HCT116 (cell line): ENCODE measurements at regions not wholly inside any gene's neighbourhood (a gene's known extent, or its start where the extent isn't known, plus 50 kb on each side); places are given as distances from the start of the nearest gene placed in this dataset.

Source experiments
- ATAC-seq: fragments of 200-7000 bp; cut with Tn5 transposase; 2 replicates; pipeline ENCODE4 v1.9.1; 2020; ENCODE audit warnings: mild to moderate bottlenecking, moderate library complexity
- BruUV-seq: library from RNA; stranded (reverse); fragments of 400-500 nt; replicated peaks from 2 replicates; lab custom pipeline; 2021; lab: Mats Ljungman, UMichigan
- CTCF ChIA-PET: fragments of 300-600 bp; sonication (Branson Sonifier 250); formaldehyde crosslinking; loops from one replicate; lab custom pipeline; 2021; ENCODE audit warnings: antibody characterized with exemption; lab: Charles Lee
- POLR2A ChIA-PET: fragments of 300-600, 350-600 bp; sonication (Branson Sonifier 250); formaldehyde crosslinking; loops from one replicate; lab custom pipeline; 2021; ENCODE audit warnings: antibody characterized with exemption; lab: Charles Lee
- RAD21 ChIA-PET, 2 experiments: fragments of 300-600 bp; sonication (Branson Sonifier 250); formaldehyde crosslinking; loops; one replicate each; lab custom pipeline; 2023; ENCODE audit warnings: low total read pairs in 2 of 2; ENCODE audit not compliant: uncharacterized antibody in 2 of 2, unreplicated experiment in 2 of 2, low non-redundant PET in 1 of 2; lab: Charles Lee
- DNase-seq: peaks from one replicate; pipeline ENCODE4 v3.0.0-alpha.2; 2010; ENCODE audit warnings: low read depth, low spot score
- H2AFZ ChIP-seq: fragments of 200-600 bp; shearing (Covaris generic), sonication (generic); 2 replicates; pipeline ENCODE4 v1.6.1; 2017; ENCODE audit warnings: low read depth, mixed run types, mixed read lengths, antibody characterized with exemption, low read length; ENCODE audit not compliant: poor library complexity, severe bottlenecking
- H3K27ac ChIP-seq: 2 replicates; pipeline ENCODE4 v1.5.1; 2012; ENCODE audit warnings: low read depth, low read length
- H3K27me3 ChIP-seq: fragments of 200-600 bp; sonication (generic); 2 replicates; pipeline ENCODE4 v1.6.1; 2016; ENCODE audit warnings: mixed run types, low read length, mixed read lengths; ENCODE audit not compliant: insufficient read depth
- H3K36me3 ChIP-seq, 2 experiments: fragments of 200-500 bp in 1 of 2; fragments of 200-600 bp in 1 of 2; sonication (Bioruptor generic) in 1 of 2; sonication (generic) in 1 of 2; 2 replicates each; pipeline versions ENCODE4 v1.5.1 to v1.6.1; 2014 to 2016; ENCODE audit warnings: low read length in 2 of 2, inconsistent platforms in 1 of 2, mixed read lengths in 1 of 2, mixed run types in 1 of 2; ENCODE audit not compliant: insufficient read depth in 2 of 2, control insufficient read depth in 1 of 2
- H3K4me1 ChIP-seq, 2 experiments: fragments of 200-600 bp in 1 of 2; sonication (generic) in 1 of 2; 2 replicates each; pipeline versions ENCODE4 v1.5.1 to v1.6.1; 2012 to 2017; ENCODE audit warnings: low read length in 2 of 2, inconsistent platforms in 1 of 2, mild to moderate bottlenecking in 1 of 2, mixed read lengths in 1 of 2, mixed run types in 1 of 2, moderate library complexity in 1 of 2; ENCODE audit not compliant: insufficient read depth in 2 of 2, control insufficient read depth in 1 of 2
- H3K4me2 ChIP-seq: fragments of 200-600 bp; sonication (generic); 2 replicates; pipeline ENCODE4 v1.6.1; 2017; ENCODE audit warnings: mixed run types, low read length, mixed read lengths
- H3K4me3 ChIP-seq, 2 experiments: fragments of 200-600 bp in 1 of 2; sonication (generic) in 1 of 2; replicated peaks in 1 of 2; 2 replicates each; pipeline ENCODE4 v1.5.1; 2011 to 2016; ENCODE audit warnings: low read length in 2 of 2, control low read depth in 1 of 2, low read depth in 1 of 2, mild to moderate bottlenecking in 1 of 2, mixed read lengths in 1 of 2, mixed run types in 1 of 2
- H3K79me2 ChIP-seq: fragments of 200-600 bp; sonication (generic); 2 replicates; pipeline ENCODE4 v1.6.1; 2017; ENCODE audit warnings: mild to moderate bottlenecking, mixed run types, low read length, moderate library complexity, mixed read lengths; ENCODE audit not compliant: insufficient read depth
- H3K9ac ChIP-seq: fragments of 200-600 bp; sonication (generic); 2 replicates; pipeline ENCODE4 v1.6.1; 2016; ENCODE audit warnings: low read length, mixed read lengths
- H3K9me2 ChIP-seq: fragments of 200-600 bp; sonication (generic), shearing (Covaris generic); 2 replicates; pipeline ENCODE4 v1.6.1; 2017; ENCODE audit warnings: mixed run types, mild to moderate bottlenecking, moderate library complexity; ENCODE audit not compliant: insufficient read depth
- H3K9me3 ChIP-seq, 2 experiments: fragments of 200-500 bp in 1 of 2; fragments of 200-600 bp in 1 of 2; sonication (Bioruptor generic) in 1 of 2; sonication (generic) in 1 of 2; 2 replicates each; pipeline ENCODE4 v1.6.1; 2014 to 2017; ENCODE audit warnings: low read length in 2 of 2, mixed read lengths in 2 of 2, inconsistent platforms in 1 of 2, low read depth in 1 of 2, mild to moderate bottlenecking in 1 of 2, mixed run types in 1 of 2, moderate library complexity in 1 of 2; ENCODE audit not compliant: control insufficient read depth in 1 of 2, insufficient read depth in 1 of 2
- H4K20me1 ChIP-seq: fragments of 200-600 bp; sonication (generic), shearing (Covaris generic); 2 replicates; pipeline ENCODE4 v1.6.1; 2017; ENCODE audit warnings: mixed run types, mild to moderate bottlenecking, moderate library complexity; ENCODE audit not compliant: insufficient read depth
- CBX3 ChIP-seq: IDR thresholded peaks from 2 replicates; pipeline ENCODE4 v1.6.1; 2012; ENCODE audit warnings: low read depth
- CEBPB ChIP-seq: IDR thresholded peaks from 2 replicates; pipeline ENCODE4 v1.6.1; 2012; ENCODE audit warnings: low read depth
- EZH2 ChIP-seq: fragments of 200-600 bp; sonication (generic); IDR thresholded peaks from 2 replicates; pipeline ENCODE4 v1.6.1; 2017; ENCODE audit warnings: antibody characterized with exemption, mixed run types
- JUND ChIP-seq: IDR thresholded peaks from 2 replicates; pipeline ENCODE4 v1.6.1; 2012
- RAD21 ChIP-seq: IDR thresholded peaks from 2 replicates; pipeline ENCODE4 v1.6.1; 2012; ENCODE audit warnings: low read depth, mild to moderate bottlenecking
- SIN3A ChIP-seq: IDR thresholded peaks from 2 replicates; pipeline ENCODE4 v1.6.1; 2012; ENCODE audit warnings: low read depth
- SP1 ChIP-seq: IDR thresholded peaks from 2 replicates; pipeline ENCODE4 v1.6.1; 2012; ENCODE audit warnings: low read depth
- TCF7L2 ChIP-seq: IDR thresholded peaks from 2 replicates; pipeline ENCODE4 v1.7.0; 2011; ENCODE audit warnings: borderline replicate concordance, inconsistent platforms; ENCODE audit not compliant: insufficient read depth, insufficient read length; ENCODE audit errors: extremely low read depth
- ZNF274 ChIP-seq: fragments of 200-500 bp; sonication (Bioruptor generic); IDR thresholded peaks from 2 replicates; pipeline ENCODE4 v1.6.1; 2014; ENCODE audit warnings: mild to moderate bottlenecking, low read depth, low read length, inconsistent platforms
- intact Hi-C: fragments of 100-400 bp; cut with micrococcal nuclease; formaldehyde crosslinking; loops from 2 replicates; pipeline ENCODE4 v1.10.0; 2022
- TF ChIP-seq, protein P1 (sequence below): IDR thresholded peaks from 2 replicates; pipeline ENCODE4 v1.6.1; 2012
- TF ChIP-seq, protein P2 (sequence below): IDR thresholded peaks from 2 replicates; pipeline ENCODE4 v1.6.1; 2012
- TF ChIP-seq, protein P3 (sequence below), 3 experiments: fragments of 200-600 bp in 1 of 3; sonication (generic) in 1 of 3; IDR thresholded peaks in 2 of 3; conservative IDR thresholded peaks in 1 of 3; 2 replicates each; pipeline ENCODE4 v1.5.1; 2012 to 2017; ENCODE audit warnings: low read depth in 2 of 3, low read length in 2 of 3, antibody characterized with exemption in 1 of 3, borderline replicate concordance in 1 of 3, control low read depth in 1 of 3, mild to moderate bottlenecking in 1 of 3, mixed read lengths in 1 of 3, mixed run types in 1 of 3, moderate library complexity in 1 of 3; ENCODE audit not compliant: insufficient read depth in 1 of 3

DNA sequence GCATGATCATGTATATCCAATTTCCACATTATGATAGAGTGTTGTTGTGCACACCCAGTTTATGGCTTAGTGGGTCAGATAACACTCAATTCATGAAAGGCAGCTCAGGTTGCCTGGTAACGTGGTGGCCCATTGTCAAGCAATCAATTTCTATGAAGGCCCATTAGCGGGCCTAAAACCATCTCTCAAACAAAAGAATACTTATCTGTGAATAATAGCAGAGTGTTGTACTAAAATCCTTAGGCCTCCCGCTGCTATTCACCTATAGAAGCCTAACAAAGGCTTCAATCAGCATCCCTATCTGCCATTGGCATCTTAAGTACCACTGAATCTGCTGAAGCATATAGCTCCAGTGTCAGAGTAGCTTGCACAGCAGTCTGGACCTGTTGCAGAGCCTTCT lies 849.6 kb upstream of the POU3F4 start (continued):
- TF ChIP-seq, protein P1, sequence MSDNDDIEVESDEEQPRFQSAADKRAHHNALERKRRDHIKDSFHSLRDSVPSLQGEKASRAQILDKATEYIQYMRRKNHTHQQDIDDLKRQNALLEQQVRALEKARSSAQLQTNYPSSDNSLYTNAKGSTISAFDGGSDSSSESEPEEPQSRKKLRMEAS, result no peak
- TF ChIP-seq, protein P2, sequence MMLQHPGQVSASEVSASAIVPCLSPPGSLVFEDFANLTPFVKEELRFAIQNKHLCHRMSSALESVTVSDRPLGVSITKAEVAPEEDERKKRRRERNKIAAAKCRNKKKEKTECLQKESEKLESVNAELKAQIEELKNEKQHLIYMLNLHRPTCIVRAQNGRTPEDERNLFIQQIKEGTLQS, result no peak
- TF ChIP-seq EZH2 (no peak), RAD21 (no peak), JUND (no peak), SP1 (no peak)
- TF ChIP-seq, protein P3, sequence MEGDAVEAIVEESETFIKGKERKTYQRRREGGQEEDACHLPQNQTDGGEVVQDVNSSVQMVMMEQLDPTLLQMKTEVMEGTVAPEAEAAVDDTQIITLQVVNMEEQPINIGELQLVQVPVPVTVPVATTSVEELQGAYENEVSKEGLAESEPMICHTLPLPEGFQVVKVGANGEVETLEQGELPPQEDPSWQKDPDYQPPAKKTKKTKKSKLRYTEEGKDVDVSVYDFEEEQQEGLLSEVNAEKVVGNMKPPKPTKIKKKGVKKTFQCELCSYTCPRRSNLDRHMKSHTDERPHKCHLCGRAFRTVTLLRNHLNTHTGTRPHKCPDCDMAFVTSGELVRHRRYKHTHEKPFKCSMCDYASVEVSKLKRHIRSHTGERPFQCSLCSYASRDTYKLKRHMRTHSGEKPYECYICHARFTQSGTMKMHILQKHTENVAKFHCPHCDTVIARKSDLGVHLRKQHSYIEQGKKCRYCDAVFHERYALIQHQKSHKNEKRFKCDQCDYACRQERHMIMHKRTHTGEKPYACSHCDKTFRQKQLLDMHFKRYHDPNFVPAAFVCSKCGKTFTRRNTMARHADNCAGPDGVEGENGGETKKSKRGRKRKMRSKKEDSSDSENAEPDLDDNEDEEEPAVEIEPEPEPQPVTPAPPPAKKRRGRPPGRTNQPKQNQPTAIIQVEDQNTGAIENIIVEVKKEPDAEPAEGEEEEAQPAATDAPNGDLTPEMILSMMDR (IDR thresholded peaks at IDR 0.05 in 2 of 3, conservative IDR thresholded peaks at IDR 0.05 in 1 of 3; ENCODE audit: borderline replicate concordance in 1 of 3, insufficient read depth in 1 of 3, low read depth in 2 of 3, low read length in 2 of 3), result no peak
- TF ChIP-seq, all 23 proteins: peak for 0

DNA sequence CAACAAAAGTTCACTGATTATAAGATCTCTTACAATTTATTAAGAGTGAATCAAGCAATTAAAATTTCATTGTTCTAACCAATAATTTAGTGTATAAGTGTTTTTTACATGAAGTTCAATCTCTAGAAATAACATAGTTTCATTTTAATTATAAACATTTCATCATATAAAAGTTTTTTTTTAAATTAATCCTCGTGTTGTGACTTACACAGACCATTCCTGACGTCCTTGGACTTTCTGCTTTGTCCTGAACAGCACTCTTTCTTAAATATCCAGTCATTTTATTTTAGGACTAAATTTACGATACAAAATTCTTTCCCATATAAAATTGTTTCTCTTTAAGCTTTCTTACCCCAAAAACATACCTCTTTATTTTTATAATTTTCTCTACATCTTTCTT lies 841.7 kb upstream of the POU3F4 start:
- intact Hi-C loops, result no loop called here
- H3K9me2 ChIP-seq, result no peaks in the 10 kb centered on the region
- H3K4me2 ChIP-seq, result no peak overlapping the region
- H3K4me1 ChIP-seq, result no peaks in the 10 kb centered on the region
- no peak overlapping the region for H2AFZ ChIP-seq
- no peaks in the 10 kb centered on the region for H4K20me1 ChIP-seq
- H3K9ac ChIP-seq, result no peak overlapping the region
- ChIA-PET CTCF (no interaction called here), RAD21 (no interaction called here)
- no TSS peak for BruUV-seq
- no peaks in the 10 kb centered on the region for H3K9me3 ChIP-seq
- ATAC-seq, result no peak
- H3K36me3 ChIP-seq, result no peaks in the 10 kb centered on the region
- TF ChIP-seq ZNF274 (no peak), CEBPB (no peak), CBX3 (no peak), TCF7L2 (no peak), SIN3A (no peak)
- TF ChIP-seq, all 23 proteins: peak for 0
- Histone ChIP-seq H3K27me3 (no peaks in the 10 kb centered on the region), H3K4me3 (no peak overlapping the region), H3K79me2 (no peaks in the 10 kb centered on the region), H3K27ac (no peak overlapping the region)
- DNase-seq, result no peak
- POLR2A ChIA-PET, result no interaction called here
